GM12865 (cell line): ENCODE measurements at regions not wholly inside any gene's neighbourhood (a gene's known extent, or its start where the extent isn't known, plus 50 kb on each side); places are given as distances from the start of the nearest gene placed in this dataset.

Experiments used
- DNase-seq: peaks from one replicate; pipeline ENCODE4 v3.0.0; 2010; ENCODE audit warnings: low read depth
- H3K4me3 ChIP-seq: 2 replicates; pipeline ENCODE4 v1.5.1; 2011; ENCODE audit warnings: mild to moderate bottlenecking, low read depth, low read length, control low read depth
- TF ChIP-seq, protein P1 (sequence below): IDR thresholded peaks from 2 replicates; pipeline ENCODE4 v1.5.1; 2011; ENCODE audit warnings: low read length, control low read depth, low read depth, inconsistent platforms; ENCODE audit not compliant: insufficient read depth; ENCODE audit errors: missing control alignments

DNA sequence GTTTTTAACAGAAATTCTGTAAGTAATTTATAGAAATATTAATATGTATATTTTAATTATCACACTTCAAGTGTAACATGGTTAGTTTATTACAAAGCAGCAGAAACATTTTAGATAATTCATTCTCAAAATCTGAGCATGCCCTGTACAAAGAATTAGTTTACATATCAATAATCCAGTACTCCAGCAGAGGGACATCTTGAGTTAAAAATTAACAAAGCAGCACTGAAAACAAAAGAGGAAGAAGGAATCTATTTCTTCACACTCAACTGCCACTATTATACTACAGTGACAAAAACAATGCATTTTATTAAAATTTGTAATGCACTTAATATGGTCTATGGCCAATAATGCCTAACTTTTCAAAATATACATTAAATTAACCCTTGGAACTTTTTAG is 179.1 kb upstream of the KLHL4 start:
- TF ChIP-seq, protein P1, sequence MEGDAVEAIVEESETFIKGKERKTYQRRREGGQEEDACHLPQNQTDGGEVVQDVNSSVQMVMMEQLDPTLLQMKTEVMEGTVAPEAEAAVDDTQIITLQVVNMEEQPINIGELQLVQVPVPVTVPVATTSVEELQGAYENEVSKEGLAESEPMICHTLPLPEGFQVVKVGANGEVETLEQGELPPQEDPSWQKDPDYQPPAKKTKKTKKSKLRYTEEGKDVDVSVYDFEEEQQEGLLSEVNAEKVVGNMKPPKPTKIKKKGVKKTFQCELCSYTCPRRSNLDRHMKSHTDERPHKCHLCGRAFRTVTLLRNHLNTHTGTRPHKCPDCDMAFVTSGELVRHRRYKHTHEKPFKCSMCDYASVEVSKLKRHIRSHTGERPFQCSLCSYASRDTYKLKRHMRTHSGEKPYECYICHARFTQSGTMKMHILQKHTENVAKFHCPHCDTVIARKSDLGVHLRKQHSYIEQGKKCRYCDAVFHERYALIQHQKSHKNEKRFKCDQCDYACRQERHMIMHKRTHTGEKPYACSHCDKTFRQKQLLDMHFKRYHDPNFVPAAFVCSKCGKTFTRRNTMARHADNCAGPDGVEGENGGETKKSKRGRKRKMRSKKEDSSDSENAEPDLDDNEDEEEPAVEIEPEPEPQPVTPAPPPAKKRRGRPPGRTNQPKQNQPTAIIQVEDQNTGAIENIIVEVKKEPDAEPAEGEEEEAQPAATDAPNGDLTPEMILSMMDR: no peak
- H3K4me3 ChIP-seq: no peak overlapping the region
- no peak for DNase-seq

DNA sequence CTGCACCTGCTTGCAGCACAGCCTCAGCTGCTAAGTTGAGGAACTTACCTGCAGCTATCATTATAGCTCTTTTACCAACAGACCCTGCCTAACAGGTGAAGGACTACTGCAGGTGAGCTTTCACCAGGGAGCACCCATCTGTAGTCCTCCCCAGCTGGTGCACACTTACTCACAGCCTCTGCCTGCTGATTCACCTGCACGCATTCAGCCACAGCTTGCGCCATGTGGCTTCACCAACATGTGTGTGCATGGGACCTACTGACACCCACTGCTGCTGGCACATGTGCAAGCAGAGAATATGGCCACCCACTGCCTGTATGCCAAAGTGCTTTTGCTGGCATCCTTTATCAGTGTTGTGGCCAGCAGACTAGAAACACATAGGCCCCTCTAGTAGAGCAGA is 146.7 kb upstream of the KLHL4 start:
- TF ChIP-seq, protein P1: no peak
- H3K4me3 ChIP-seq: no peak overlapping the region
- DNase-seq: no peak

DNA sequence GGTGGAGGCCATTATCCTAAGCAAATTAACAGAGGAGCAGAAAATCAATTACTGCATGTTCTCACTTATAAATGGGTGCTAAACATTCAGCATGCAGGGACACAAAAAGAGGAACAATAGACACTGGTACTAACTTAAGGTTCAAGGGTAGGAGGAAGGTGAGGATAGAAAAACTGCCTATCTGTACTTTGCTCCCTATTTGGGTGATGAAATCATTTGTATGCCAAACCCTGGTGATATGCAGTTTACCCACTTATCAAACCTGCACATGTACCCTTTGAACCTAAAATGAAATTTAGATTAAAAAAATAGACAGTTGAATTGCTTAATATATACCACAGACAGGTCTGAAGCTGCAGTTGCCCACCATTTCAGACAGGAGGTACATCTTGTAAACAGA is 143.3 kb upstream of the KLHL4 start:
- DNase-seq: no peak
- H3K4me3 ChIP-seq: no peak overlapping the region
- TF ChIP-seq, protein P1: no peak

DNA sequence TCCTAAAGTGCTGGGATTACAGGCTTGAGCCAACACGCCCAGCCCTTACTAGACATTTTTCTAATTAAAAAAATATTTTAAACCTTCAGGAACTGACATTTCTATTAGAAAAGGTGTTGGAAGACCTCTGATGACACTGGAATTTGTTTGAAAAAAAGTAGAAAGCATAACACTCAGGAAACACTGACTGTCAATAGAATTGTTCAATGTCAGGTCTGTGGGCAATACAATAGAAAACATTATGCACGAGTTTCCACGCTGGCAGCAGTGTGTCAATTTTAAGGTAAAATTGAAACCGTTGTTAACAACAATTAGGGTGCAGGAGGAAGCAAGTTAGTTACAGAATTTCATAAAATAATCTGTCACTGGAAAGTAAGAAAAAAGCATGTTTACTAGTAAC is 140.7 kb upstream of the KLHL4 start:
- no peak overlapping the region for H3K4me3 ChIP-seq
- TF ChIP-seq, protein P1: no peak
- DNase-seq: no peak

DNA sequence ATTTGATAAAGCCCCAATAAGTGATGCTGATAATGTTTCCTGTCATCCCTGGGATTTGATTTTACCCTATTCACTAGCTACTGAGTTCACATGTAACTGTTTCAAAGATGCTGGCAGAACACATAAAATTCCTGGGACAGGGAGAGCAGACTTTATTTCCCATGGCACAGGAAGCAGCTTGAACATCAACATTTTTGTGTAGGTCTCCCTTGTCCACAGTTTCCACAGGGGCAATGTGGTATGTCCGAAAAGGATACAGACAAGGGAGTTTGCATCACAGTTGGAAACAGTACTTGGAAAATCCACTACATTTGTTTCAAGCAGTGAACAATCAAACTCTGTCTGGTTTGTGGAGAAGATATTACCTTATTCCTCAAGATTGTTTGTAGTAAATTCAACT is 129.2 kb upstream of the KLHL4 start:
- no peak overlapping the region for H3K4me3 ChIP-seq
- no peak for DNase-seq
- TF ChIP-seq, protein P1: no peak

- no peak overlapping the region for H3K4me3 ChIP-seq
- no peak for DNase-seq
- TF ChIP-seq, protein P1: no peak
Observed at GRCh38 chrX:87391742-87392141, 125.9 kb upstream of the KLHL4 start.

DNA sequence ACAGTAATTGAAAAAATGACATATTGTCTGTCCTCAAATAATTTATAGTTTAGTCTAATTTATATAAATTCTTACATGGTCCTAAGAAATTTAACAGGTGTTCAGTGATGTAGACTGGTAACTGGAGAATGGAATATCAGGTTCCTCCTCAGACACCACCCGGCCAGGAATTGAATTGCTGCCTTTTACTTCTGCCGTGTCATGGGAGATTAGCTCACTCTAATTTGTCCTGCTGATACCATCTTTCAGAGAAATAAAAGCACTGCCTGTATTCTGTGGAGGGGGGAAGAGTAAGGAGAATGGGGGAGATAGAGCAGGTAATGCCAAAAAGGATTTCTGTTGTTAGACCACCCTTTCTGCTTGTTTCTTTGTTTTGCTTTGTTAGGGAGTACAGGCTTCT is 125.2 kb upstream of the KLHL4 start:
- H3K4me3 ChIP-seq: no peak overlapping the region
- DNase-seq: no peak
- TF ChIP-seq, protein P1: no peak
